IMR-90 (cell line): ENCODE measurements at regions not wholly inside any gene's neighbourhood (a gene's known extent, or its start where the extent isn't known, plus 50 kb on each side); places are given as distances from the start of the nearest gene placed in this dataset.

ENCODE experiments used
- MAFK ChIP-seq: IDR thresholded peaks from 2 replicates; pipeline ENCODE4 v1.6.1; 2012; ENCODE audit warnings: low read depth, low read length, improper control_type of control experiment
- POLR2A ChIP-seq: IDR thresholded peaks from 2 replicates; pipeline ENCODE4 v1.6.1; 2012; ENCODE audit warnings: mild to moderate bottlenecking, low read depth, low read length
- RFX5 ChIP-seq: IDR thresholded peaks from 2 replicates; pipeline ENCODE4 v1.8.0; 2012; ENCODE audit warnings: low read depth, mild to moderate bottlenecking, low read length, moderate library complexity

GRCh38 chr20:39990692-39991091 lies 698.3 kb downstream of the MAFB start:
- TF ChIP-seq POLR2A (no peak), RFX5 (no peak), MAFK (no peak)
